ENCODE measurements at regions not wholly inside any gene's neighbourhood (a gene's known extent, or its start where the extent isn't known, plus 50 kb on each side); places are given as distances from the start of the nearest gene placed in this dataset.

DNA sequence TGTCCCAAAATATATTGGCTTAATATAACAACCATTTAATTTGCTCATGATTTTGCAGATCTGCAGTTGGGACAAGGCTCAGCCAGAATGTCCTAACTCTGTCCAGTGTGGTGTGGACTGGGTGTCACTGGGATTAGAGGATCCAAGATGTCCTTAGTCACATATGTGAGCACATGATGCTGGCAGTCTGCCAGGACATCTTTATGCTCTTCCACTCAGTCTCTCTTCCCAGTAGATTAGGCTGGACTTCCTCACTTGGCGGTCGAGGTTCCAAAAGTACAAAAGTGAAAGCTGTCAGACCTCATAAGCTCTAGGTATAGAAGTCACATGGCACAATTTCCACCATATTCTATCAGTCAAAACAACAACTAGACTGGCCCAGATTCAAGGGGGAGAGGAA, 167.9 kb upstream of the NTF3 start:
- TF ChIP-seq, protein P1, sequence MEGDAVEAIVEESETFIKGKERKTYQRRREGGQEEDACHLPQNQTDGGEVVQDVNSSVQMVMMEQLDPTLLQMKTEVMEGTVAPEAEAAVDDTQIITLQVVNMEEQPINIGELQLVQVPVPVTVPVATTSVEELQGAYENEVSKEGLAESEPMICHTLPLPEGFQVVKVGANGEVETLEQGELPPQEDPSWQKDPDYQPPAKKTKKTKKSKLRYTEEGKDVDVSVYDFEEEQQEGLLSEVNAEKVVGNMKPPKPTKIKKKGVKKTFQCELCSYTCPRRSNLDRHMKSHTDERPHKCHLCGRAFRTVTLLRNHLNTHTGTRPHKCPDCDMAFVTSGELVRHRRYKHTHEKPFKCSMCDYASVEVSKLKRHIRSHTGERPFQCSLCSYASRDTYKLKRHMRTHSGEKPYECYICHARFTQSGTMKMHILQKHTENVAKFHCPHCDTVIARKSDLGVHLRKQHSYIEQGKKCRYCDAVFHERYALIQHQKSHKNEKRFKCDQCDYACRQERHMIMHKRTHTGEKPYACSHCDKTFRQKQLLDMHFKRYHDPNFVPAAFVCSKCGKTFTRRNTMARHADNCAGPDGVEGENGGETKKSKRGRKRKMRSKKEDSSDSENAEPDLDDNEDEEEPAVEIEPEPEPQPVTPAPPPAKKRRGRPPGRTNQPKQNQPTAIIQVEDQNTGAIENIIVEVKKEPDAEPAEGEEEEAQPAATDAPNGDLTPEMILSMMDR (IDR thresholded peaks at IDR 0.05) = no peak
- no peak for TF ChIP-seq POLR2A (IDR thresholded peaks at IDR 0.05)

Measured in sigmoid colon (tissue), 3 donors.